ENCODE measurements at regions not wholly inside any gene's neighbourhood (a gene's known extent, or its start where the extent isn't known, plus 50 kb on each side); places are given as distances from the start of the nearest gene placed in this dataset.

- no peak for DNase-seq
Measured at GRCh38 chr15:59953392-59953883, 50.7 kb upstream of the FOXB1 start.

DNA sequence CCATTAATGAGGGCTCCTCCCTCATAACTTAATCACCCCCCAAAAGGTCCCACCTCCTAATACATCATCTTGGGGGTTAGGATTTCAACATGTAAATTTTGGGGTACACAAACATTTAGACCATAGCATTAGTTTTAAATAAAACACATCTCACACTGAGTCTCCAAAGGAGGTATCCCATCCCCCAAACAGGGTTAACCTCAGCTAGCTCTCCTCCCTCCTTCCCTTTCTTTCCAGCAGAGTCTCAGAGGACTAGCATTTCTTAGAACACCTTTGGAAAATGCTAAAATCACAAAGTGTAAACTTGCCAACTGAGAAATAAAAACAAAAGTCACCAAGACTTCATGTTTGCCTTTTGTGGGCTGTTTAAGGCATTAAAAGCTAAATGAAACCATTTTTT lies 51.2 kb upstream of the FOXB1 start:
- DNase-seq: no peak

DNA sequence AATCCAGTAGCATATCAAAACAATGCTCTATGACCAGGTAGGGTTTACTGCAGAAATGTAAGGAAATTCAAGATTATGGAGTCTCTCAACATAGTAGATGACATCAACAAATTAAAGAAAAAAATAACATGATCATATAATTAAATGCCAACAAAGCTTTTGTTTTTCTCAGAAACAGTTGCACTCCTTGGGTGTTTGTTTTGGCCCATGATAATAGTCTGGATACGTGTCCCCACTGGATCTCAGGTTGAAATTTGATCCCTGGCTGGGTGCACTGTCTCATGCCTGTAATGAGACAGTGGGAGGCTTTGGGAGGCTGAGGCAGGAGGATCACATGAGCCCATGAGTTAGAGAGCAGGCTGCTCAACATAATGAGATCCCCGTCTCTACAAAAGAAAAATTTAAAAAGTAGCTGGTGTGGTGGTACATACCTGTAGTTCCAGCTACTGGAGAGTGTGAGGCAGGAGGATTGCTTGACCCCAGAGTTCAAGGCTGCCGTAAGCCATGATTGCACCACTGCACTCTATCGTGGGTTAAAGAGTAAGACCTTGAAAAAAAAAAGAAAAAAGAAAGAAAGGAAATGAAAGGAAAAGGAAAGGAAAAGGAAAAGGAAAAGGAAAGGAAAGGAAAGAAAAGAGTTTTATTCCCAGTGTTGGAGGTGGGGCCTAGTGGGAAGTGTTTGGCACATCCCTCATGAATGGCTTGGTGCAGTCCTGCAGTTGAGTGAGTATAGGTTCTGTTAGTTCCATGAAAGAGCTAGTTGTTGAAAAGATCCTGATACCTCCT lies 53.3 kb upstream of the FOXB1 start:
- DNase-seq: no peak

GRCh38 chr15:59948924-59949613 lies 55.0 kb upstream of the FOXB1 start:
- peak; percentile 41 to 45 for DNase-seq

DNA sequence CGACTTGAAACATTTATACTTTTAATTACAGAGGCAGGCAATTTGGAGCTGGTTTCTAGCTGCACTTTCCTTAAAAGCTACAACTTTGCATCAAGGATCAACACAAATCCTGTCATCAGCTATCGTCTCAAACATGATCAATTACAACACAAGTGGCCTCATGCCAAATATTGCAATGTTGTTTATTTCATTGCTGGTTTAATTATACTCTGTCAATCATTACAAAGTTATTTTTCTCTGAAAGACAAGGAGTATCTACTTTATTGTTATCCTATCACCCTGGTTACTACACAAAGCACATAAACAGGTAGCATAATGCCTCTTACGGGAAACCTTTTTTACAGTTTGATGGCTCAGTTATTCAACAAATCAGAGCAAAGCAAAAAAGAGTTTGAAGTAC lies 58.0 kb upstream of the FOXB1 start:
- no peak for DNase-seq

DNA sequence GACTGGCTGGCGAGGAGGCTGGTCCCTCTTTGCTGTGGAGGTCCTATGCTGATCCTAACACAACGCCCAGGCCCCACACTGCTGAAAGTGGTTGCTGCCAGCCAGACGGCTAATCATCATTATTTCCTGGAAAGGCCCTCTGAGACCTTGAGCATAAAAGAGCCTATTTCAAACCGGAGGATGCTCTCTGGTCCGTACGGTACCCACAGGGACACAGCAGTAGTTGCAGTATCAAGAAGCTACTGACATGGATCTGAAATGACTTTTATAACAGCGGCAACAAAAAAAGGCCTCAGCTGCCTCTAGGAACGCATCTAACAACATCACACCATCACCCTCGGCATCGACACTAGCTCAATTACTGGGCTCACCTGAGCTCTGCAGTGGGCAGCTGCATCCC lies 59.1 kb upstream of the FOXB1 start:
- no peak for DNase-seq

DNA sequence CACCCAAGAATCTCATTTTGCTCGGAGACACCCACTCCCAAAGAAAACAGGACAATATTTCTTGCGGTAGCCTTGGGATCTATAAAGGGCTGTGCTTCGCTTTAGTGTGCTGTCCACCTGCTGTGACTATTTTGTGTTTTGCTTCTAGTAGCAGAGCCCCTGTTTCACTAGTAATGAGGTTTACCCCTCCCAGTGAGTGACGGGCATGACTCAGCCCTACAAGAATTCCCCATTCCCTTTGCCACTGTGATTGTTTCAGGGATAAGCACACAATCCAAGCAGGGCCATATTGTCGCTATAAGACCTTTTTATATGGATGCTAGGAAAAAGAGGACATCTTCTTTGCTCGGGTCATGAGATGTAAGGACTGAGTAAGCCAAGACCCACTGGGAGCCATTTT lies 62.5 kb upstream of the FOXB1 start:
- DNase-seq: no peak

- DNase-seq: no peak
Measured at GRCh38 chr15:59940928-59941327, 63.2 kb upstream of the FOXB1 start.

- no peak for DNase-seq
Measured at GRCh38 chr15:59940456-59940855, 63.7 kb upstream of the FOXB1 start.

- DNase-seq: peak; percentile 83 to 87
Measured at GRCh38 chr15:59936741-59937140, 67.4 kb upstream of the FOXB1 start.

- no peak for DNase-seq
Measured at GRCh38 chr15:59933607-59934006, 70.5 kb upstream of the FOXB1 start.

- no peak for DNase-seq
Measured at GRCh38 chr15:59931646-59932261, 72.4 kb upstream of the FOXB1 start.

- DNase-seq: no peak
Measured at GRCh38 chr15:59924812-59925522, 79.1 kb upstream of the FOXB1 start.

DNA sequence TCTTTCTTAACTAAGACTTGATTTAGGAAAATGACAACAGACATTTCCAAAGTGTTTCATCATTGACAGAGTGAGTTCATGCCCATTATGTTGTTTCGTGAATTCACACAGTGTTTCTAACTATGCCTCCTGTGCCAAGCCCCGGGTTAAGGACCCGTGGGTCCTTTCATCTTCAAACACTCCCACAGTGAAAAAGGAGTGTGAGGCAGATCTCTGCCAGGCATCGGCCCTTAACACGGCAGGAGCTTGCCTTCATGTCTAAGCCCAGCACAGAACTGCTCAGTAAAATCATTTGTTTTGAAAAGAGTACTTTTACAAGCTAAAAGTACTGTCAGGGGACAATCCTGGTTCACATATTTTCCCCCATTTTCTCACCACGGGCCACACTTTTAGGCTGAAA lies 80.0 kb upstream of the FOXB1 start:
- DNase-seq: no peak

- DNase-seq: no peak
Measured at GRCh38 chr15:59923508-59923907, 80.6 kb upstream of the FOXB1 start.

GRCh38 chr15:59918994-59919951 lies 84.8 kb upstream of the FOXB1 start:
- no peak for DNase-seq

GRCh38 chr15:59917504-59918157 lies 86.5 kb upstream of the FOXB1 start:
- DNase-seq: peak; percentile 65 to 90

DNA sequence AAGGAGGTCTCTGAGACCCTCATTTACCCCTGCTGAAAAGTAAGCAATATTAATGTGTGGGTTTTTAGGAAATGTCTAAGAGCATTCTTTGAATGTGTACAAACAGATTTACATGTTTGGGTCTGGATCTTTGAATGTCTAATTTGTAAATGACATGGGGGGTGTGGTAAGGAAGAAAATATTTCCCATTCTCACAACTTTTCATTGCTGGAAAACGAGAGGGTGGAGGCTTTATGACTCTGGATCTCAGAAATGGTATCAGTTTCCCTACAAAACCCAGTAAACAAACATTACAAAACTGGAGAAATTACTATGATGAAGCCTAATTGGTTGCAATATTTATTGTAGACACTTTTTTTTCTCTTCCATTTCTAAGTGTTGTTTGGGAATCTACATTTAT lies 98.1 kb upstream of the FOXB1 start:
- DNase-seq: no peak

DNA sequence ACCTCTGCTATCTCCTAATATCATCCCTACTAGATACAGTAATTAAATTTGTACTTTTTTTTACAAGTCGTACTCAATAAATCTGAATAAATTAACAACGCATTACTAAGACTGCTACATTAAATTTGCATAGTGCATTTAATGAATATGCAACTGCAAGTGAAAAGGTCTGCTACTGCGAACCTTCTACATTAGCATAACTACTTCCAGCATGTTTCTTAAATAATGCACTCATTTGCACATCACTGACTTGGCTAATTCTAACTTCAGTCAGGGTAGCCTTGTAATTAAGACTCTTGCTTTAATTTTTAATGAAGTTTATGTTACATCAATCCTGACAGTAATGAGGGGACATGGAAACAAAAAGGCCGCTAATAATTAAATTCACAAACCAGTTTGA lies 98.9 kb upstream of the FOXB1 start:
- DNase-seq: peak in 1 of 2 experiments; percentile 11

DNA sequence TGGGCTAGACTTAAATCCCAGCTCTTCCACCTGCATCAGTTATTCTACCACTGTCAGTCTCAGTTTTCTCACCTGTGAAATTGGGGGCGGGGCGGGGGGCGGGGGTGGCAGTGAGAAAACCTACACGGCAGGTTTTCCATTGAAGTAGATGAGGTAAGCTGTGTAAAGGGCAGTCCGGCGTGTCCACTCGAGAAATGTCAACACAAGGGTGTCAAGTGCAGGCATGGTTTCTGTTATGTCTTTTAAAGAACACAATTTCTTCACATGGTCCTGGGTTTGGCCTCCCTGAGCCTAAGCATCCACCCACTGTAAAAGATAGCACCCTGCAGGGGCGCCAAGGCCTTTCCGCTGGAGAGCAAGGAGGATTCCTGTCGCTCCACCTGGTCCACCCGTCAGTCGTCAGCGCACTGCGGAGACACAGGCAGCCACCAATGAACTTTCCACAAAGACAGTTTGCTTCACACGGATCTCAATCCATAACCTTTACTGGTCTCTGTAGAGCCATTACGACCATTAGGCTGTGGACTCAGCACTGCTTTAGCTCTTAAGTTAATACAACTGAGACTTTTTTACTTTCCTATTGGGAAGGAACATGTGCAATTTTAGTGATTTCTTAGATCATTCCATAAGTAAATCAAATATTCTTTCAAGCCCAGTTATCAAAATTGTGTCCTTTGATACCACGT lies 99.5 kb upstream of the FOXB1 start:
- peak in 1 of 2 experiments; percentile 21 for DNase-seq

GRCh38 chr15:59896663-59897074 lies 107.4 kb upstream of the FOXB1 start:
- no peak for DNase-seq

All from NCI-H526 (cell line).